Muscle layer of colon (tissue), 2 donors: ENCODE measurements at regions not wholly inside any gene's neighbourhood (a gene's known extent, or its start where the extent isn't known, plus 50 kb on each side); places are given as distances from the start of the nearest gene placed in this dataset.
"Not testable (repeated sequence)": the region's sequence is repeated elsewhere in the genome, so short reads cannot be mapped to it uniquely, and the experiment has no call there.

Source experiments
- H3K27ac ChIP-seq: one replicate; pipeline ENCODE4 v1.7.0; 2013; ENCODE audit warnings: low read depth, mild to moderate bottlenecking, low read length, moderate library complexity
- H3K27me3 ChIP-seq, 2 donors: one replicate each; pipeline ENCODE4 v1.7.0; 2013; ENCODE audit warnings: low read length in 2 of 2, mild to moderate bottlenecking in 2 of 2; ENCODE audit not compliant: insufficient read depth in 2 of 2, control insufficient read depth in 1 of 2
- H3K36me3 ChIP-seq: one replicate; pipeline ENCODE4 v1.7.0; 2013; ENCODE audit warnings: mild to moderate bottlenecking, low read length; ENCODE audit not compliant: insufficient read depth
- H3K4me1 ChIP-seq: one replicate; pipeline ENCODE4 v1.7.0; 2013; ENCODE audit warnings: mild to moderate bottlenecking, low read length; ENCODE audit not compliant: insufficient read depth
- H3K4me3 ChIP-seq, 2 donors: one replicate each; pipeline ENCODE4 v1.7.0; 2013; ENCODE audit warnings: low read length in 2 of 2, low read depth in 1 of 2, mild to moderate bottlenecking in 1 of 2, moderate library complexity in 1 of 2
- H3K9ac ChIP-seq: one replicate; pipeline ENCODE4 v1.7.0; 2013; ENCODE audit warnings: low read length
- H3K9me3 ChIP-seq: one replicate; pipeline ENCODE4 v1.7.0; 2013; ENCODE audit warnings: mild to moderate bottlenecking, low read length
- donor health status: abdominal sarcoma.
- donor health status: Adenocarcinoma of cecum.

DNA sequence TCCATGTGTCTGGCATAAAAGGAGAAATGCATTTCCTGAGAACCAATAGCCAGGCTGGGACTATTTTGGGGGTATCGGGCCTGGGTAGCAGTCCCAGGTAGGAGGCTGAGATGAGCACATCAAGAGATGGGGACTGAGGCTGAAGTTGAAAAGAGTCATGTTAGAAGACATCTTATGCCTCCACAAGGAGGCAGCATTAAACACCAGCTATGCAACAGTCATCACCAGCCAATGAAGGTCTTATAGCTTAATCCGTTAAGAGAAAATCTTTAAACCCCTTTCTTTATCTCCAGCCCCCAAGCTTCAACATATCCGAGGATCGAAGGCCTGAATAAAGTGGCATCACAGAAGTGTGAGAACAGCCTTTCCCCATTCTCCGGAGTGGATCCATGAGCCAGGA is 640.7 kb upstream of the PTBP2 start:
- H3K36me3 ChIP-seq = no peaks in the 10 kb centered on the region
- no peak overlapping the region for H3K9ac ChIP-seq
- no peaks in the 10 kb centered on the region for H3K27me3 ChIP-seq
- H3K27ac ChIP-seq = no peak overlapping the region
- no peak overlapping the region for H3K4me3 ChIP-seq
- H3K4me1 ChIP-seq = no peaks in the 10 kb centered on the region
- no peaks in the 10 kb centered on the region for H3K9me3 ChIP-seq

DNA sequence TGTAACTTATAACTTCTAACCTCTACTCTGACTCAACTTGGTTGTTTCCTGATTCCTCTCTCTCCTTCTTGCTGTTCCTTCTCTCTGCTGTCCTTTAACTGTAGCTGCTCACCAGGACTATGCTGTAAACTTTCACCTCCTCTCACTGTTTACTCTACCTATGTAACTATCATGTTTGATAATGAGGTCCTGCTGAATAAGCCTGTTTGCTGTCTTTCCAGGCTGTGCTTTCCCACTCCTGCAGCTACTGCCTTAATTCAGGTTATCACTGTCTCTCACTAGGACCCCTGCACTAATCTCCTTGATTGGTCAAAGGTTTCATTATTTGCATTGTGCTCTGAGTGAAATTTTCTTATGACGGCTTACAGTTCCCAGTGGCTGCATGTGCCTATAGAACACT is 633.9 kb upstream of the PTBP2 start:
- H3K4me3 ChIP-seq = no peak overlapping the region
- H3K36me3 ChIP-seq = no peaks in the 10 kb centered on the region
- H3K9ac ChIP-seq = no peak overlapping the region
- no peak overlapping the region for H3K27ac ChIP-seq
- H3K27me3 ChIP-seq = no peaks in the 10 kb centered on the region
- no peaks in the 10 kb centered on the region for H3K9me3 ChIP-seq
- no peaks in the 10 kb centered on the region for H3K4me1 ChIP-seq

DNA sequence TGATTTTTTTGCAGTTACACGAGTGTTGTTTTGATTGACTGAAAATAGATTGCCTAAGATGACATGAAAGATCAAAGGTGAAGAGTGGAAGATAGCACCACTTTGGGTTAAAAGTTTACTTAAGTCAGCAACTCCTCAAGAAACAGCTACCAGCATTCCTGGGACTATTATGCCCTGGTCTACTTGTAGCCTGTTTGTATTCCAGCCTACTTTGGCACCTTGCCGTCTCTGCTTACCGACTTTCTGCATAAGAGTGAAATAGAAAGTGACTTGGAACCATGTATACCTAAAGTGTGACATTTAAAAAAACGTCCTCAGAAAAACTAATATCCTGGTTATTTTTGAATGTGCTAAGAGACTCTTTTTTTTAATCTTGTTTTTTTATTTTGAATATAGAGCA is 631.5 kb upstream of the PTBP2 start:
- Histone ChIP-seq H3K9ac (no peak overlapping the region), H3K27ac (no peak overlapping the region), H3K36me3 (no peaks in the 10 kb centered on the region), H3K4me3 (no peak overlapping the region), H3K9me3 (no peaks in the 10 kb centered on the region), H3K27me3 (no peaks in the 10 kb centered on the region), H3K4me1 (no peaks in the 10 kb centered on the region)

DNA sequence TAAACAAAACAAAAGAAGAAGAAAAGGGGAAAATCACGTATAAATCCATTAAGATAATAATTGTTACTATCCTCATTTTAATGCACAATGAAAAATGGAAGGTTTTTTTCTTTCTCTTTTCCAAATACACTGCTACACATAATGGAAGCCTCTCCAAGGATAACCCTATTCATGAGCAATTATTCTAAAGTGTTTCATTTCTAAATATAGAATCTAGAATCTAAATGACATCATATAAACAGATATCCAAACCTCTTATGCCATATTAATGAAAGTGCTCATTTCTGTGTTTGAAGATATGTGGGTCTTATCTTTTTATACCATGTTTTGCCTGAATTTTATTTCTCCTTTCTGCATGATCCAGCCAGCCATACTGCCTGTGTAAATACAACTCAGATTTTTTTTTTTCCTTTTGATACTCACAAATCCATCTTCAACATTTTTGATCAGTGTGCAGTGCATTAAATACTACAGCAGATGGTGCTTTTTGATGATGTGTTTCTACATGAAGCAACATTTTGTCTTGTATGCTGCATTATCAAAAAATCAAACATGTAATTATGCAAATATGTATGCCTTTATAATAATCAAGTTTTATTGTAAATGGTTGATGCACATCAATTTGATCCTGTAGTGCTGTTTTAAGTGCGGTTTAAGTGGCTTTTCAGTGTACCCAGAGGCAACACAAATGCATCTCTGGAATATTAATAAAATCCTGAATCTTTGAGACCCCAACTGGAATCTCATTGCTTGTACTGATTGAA is 625.6 kb upstream of the PTBP2 start:
- Histone ChIP-seq H3K27me3 (no peaks in the 10 kb centered on the region), H3K27ac (no peak overlapping the region), H3K36me3 (no peaks in the 10 kb centered on the region), H3K9ac (no peak overlapping the region), H3K4me1 (no peaks in the 10 kb centered on the region), H3K4me3 (no peak overlapping the region), H3K9me3 (no peaks in the 10 kb centered on the region)

DNA sequence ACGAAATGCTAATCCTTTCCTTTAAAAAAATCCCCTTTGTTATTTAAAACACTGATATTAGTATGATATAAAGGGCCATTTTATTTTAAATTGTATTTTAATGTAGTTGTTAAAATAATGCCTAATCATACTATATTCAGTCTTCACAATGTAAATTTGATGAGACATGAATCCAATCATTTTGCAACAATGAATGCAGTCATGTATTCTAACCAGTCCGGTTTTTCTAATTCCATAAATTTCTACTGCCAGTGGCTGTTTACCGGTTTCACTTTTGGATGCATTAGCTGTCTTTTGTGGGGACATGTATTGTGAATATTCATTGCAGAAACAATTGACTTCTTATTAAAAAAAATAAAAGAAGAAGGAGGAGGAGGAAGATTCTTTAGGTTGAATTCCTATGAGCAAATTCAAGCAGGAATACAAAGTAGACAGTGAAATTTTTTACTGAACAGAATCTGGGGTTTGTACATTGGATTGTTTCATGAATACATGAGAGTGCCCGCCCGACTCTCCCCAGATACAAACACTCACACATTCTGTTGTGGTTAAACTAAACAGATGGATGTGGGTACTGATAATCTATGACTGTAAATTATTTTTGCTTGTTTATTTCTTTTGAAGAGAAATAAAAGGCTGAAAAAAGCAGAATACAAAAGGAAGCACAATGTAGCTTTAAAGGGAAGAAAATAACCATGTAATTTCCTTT is 624.8 kb upstream of the PTBP2 start:
- H3K4me1 ChIP-seq = no peaks in the 10 kb centered on the region
- no peaks in the 10 kb centered on the region for H3K36me3 ChIP-seq
- H3K27me3 ChIP-seq = no peaks in the 10 kb centered on the region
- H3K27ac ChIP-seq = no peak overlapping the region
- H3K9ac ChIP-seq = no peak overlapping the region
- H3K4me3 ChIP-seq = no peak overlapping the region
- no peaks in the 10 kb centered on the region for H3K9me3 ChIP-seq

- H3K9ac ChIP-seq = no peak overlapping the region
- H3K27me3 ChIP-seq = no peaks in the 10 kb centered on the region
- H3K4me1 ChIP-seq = no peaks in the 10 kb centered on the region
- no peak overlapping the region for H3K4me3 ChIP-seq
- H3K9me3 ChIP-seq = no peaks in the 10 kb centered on the region
- H3K27ac ChIP-seq = no peak overlapping the region
- no peaks in the 10 kb centered on the region for H3K36me3 ChIP-seq
These were observed 617.1 kb upstream of the PTBP2 start for GRCh38 chr1:96104506-96104905.

DNA sequence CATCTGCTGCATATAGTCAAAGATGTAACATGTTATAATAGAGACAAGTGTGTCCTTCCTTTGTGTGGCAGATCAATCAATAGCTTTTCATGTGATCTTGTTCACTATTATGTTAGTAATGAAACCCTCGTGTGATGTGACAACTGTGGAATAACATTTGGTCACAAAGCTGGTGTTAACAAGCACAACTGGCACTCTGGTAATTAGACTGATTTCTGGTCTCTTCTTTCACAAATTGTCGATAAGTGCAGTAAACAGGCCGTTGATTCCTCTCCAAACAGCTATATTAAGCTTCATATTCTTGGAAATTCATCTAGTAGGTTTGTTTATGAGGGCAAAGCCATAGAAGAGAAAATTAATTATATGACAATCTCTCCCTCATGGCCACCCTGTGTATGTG is 616.7 kb upstream of the PTBP2 start:
- Histone ChIP-seq H3K36me3 (no peaks in the 10 kb centered on the region), H3K4me3 (no peak overlapping the region), H3K27me3 (no peaks in the 10 kb centered on the region), H3K27ac (no peak overlapping the region), H3K9ac (no peak overlapping the region), H3K4me1 (no peaks in the 10 kb centered on the region), H3K9me3 (no peaks in the 10 kb centered on the region)

GRCh38 chr1:96116731-96117130 is 604.9 kb upstream of the PTBP2 start:
- no peak overlapping the region for H3K4me3 ChIP-seq
- no peaks in the 10 kb centered on the region for H3K9me3 ChIP-seq
- no peaks in the 10 kb centered on the region for H3K4me1 ChIP-seq
- H3K27me3 ChIP-seq = no peaks in the 10 kb centered on the region
- H3K27ac ChIP-seq = no peak overlapping the region
- no peaks in the 10 kb centered on the region for H3K36me3 ChIP-seq
- H3K9ac ChIP-seq = no peak overlapping the region

DNA sequence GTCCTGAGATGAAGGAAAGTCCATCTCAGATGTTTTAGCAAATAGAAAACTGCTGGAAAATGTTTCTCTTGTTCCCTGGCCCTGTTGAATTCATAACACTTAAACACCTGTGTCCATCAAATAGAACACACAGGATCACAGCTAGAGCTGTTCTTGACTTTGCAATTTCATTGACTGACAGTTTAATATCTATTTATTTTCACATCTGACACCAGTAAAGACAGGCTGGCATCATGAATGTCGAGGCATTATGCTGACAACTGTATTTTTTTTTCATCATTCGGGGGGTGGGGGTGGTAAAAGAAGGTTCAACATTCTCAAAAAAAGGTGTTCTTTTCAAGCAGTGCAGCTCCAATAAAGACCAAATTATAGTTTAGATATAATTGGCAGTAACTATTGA is 591.2 kb upstream of the PTBP2 start:
- Histone ChIP-seq H3K9ac (no peak overlapping the region), H3K27ac (no peak overlapping the region), H3K9me3 (no peaks in the 10 kb centered on the region), H3K4me1 (no peaks in the 10 kb centered on the region), H3K27me3 (no peaks in the 10 kb centered on the region), H3K36me3 (no peaks in the 10 kb centered on the region), H3K4me3 (no peak overlapping the region)

DNA sequence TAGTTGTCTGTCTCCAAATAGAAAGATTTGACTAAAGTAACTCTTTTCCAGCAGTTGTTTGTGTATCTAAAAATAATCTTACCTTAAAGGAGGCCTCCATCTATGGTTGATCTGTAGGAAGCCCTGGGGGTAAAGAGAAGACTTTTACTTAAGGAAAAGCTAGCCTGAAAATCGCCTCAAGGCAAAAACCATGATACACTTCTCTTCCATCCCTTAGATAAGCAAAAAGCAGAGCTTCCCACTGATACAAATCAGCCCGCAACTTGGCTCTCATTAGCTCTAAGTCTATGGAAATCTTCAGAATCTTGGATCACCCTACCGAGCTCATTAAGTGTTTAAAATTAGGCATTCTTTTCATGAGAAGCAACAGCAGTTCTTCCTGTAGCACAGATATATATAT is 576.9 kb upstream of the PTBP2 start:
- no peaks in the 10 kb centered on the region for H3K36me3 ChIP-seq
- H3K4me1 ChIP-seq = no peaks in the 10 kb centered on the region
- H3K27ac ChIP-seq = no peak overlapping the region
- H3K4me3 ChIP-seq = no peak overlapping the region
- H3K9ac ChIP-seq = no peak overlapping the region
- no peaks in the 10 kb centered on the region for H3K9me3 ChIP-seq
- no peaks in the 10 kb centered on the region for H3K27me3 ChIP-seq

DNA sequence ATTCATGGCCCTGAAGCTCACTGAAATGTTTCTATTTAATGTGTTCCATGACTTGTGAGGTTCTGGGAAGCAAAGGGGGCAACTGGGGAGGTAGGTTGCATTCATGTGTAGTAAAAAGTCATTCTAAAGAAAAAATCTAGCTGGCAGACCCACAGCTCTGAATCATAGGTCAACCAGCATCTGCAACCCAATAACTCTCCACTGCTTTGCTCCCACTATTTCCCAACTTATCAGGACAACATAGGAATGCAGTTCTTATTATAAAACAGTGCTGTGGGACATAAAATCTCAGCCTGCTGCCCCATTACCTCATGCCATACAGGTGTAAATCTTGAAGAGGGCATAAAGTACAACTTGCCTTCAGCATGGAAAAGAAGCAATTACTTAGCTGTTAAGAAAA is 576.1 kb upstream of the PTBP2 start:
- Histone ChIP-seq H3K27ac (no peak overlapping the region), H3K36me3 (no peaks in the 10 kb centered on the region), H3K4me3 (no peak overlapping the region)

GRCh38 chr1:96152957-96153356 is 568.6 kb upstream of the PTBP2 start:
- H3K27ac ChIP-seq, H3K4me1 ChIP-seq, H3K9me3 ChIP-seq, H3K4me3 ChIP-seq, H3K27me3 ChIP-seq, H3K36me3 ChIP-seq, H3K9ac ChIP-seq: not testable (repeated sequence)

More for the DNA sequence above, 576.1 kb upstream of the PTBP2 start:
- H3K9me3 ChIP-seq = no peaks in the 10 kb centered on the region
- H3K9ac ChIP-seq = no peak overlapping the region
- no peaks in the 10 kb centered on the region for H3K27me3 ChIP-seq
- H3K4me1 ChIP-seq = no peaks in the 10 kb centered on the region
